Astrocyte (in vitro differentiated cells and primary cell): ENCODE measurements at regions not wholly inside any gene's neighbourhood (a gene's known extent, or its start where the extent isn't known, plus 50 kb on each side); places are given as distances from the start of the nearest gene placed in this dataset.

ENCODE experiments used
- EZH2 ChIP-seq: IDR thresholded peaks from 2 replicates; pipeline ENCODE4 v1.6.1; 2012; ENCODE audit warnings: mild to moderate bottlenecking, low read length, inconsistent platforms; ENCODE audit not compliant: insufficient read depth
- TF ChIP-seq, protein P1 (sequence below): IDR thresholded peaks from 2 replicates; pipeline ENCODE4 v1.5.1; 2011; ENCODE audit warnings: low read depth, mild to moderate bottlenecking, inconsistent platforms, low read length, moderate library complexity; ENCODE audit not compliant: insufficient read depth

GRCh38 chr6:4377603-4378002, 242.2 kb upstream of the ECI2 start:
- TF ChIP-seq, protein P1, sequence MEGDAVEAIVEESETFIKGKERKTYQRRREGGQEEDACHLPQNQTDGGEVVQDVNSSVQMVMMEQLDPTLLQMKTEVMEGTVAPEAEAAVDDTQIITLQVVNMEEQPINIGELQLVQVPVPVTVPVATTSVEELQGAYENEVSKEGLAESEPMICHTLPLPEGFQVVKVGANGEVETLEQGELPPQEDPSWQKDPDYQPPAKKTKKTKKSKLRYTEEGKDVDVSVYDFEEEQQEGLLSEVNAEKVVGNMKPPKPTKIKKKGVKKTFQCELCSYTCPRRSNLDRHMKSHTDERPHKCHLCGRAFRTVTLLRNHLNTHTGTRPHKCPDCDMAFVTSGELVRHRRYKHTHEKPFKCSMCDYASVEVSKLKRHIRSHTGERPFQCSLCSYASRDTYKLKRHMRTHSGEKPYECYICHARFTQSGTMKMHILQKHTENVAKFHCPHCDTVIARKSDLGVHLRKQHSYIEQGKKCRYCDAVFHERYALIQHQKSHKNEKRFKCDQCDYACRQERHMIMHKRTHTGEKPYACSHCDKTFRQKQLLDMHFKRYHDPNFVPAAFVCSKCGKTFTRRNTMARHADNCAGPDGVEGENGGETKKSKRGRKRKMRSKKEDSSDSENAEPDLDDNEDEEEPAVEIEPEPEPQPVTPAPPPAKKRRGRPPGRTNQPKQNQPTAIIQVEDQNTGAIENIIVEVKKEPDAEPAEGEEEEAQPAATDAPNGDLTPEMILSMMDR: no peak
- no peak for TF ChIP-seq EZH2
